ENCODE measurements at regions not wholly inside any gene's neighbourhood (a gene's known extent, or its start where the extent isn't known, plus 50 kb on each side); places are given as distances from the start of the nearest gene placed in this dataset.
A peak's percentile ranks its signal among the peaks of the same experiment; 100 is the strongest.
"Not testable (repeated sequence)": the region's sequence is repeated elsewhere in the genome, so short reads cannot be mapped to it uniquely, and the experiment has no call there.

DNA sequence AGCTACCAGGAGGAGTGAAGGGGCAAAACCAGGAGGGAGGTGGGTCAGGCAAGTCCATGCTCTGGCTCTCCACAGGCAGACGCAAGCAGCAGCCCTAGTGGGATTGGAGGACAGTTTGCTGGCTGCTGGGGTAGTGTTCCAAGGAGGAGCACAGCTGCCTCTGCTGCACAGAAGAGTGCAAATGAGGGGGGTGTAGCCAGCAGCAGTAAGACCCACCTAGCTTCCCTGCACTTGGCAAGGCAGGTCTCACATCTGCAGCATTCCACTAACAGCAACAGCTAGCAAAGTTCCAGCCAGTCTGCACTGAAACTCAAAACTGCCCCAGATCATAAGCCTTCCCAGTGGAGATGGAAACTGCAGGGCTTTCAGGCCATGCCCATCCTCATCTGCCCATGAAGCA lies 405.0 kb downstream of the UTRN start:
- H3K36me3 Mint-ChIP-seq (ENCODE audit: low read depth), result peaks cover 12% of the 10 kb centered on the region
- peaks cover 23% of the 10 kb centered on the region for H3K4me1 Mint-ChIP-seq
- no peak for DNase-seq
- no peaks in the 10 kb centered on the region for H3K27me3 Mint-ChIP-seq
- no peak overlapping the region for H3K27ac Mint-ChIP-seq
- no peak overlapping the region for H3K4me3 Mint-ChIP-seq
- no peak for ATAC-seq
- H3K9me3 ChIP-seq (ENCODE audit: control insufficient read depth, low read length, poor library complexity, severe bottlenecking), result peaks cover 13% of the 10 kb centered on the region

DNA sequence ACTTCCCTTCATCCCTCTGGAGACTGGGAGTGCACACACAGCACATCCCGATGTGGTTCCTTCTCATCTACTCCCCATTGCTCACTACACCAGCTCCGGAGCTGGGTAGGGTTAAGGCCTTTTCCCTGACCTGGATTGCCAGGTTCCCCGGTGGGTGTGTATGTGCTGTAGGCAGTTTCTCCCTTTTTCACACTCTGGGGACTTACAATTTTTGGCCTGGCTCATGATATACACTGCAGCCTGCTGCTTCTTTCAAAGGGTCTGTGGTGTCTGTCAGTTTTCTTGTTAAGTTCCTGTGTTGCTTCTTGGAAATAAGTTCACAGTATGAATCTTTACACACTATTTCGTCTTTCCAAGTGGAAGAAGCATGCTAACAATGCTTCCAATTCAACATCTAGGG lies 405.5 kb downstream of the UTRN start:
- Mint-ChIP-seq H3K4me1 (peaks cover 23% of the 10 kb centered on the region), H3K36me3 (ENCODE audit: low read depth) (peaks cover 12% of the 10 kb centered on the region), H3K4me3 (no peak overlapping the region), H3K27ac (no peak overlapping the region), H3K27me3 (no peaks in the 10 kb centered on the region)
- DNase-seq, result no peak
- H3K9me3 ChIP-seq (ENCODE audit: control insufficient read depth, low read length, poor library complexity, severe bottlenecking), result peaks cover 13% of the 10 kb centered on the region
- no peak for ATAC-seq

DNA sequence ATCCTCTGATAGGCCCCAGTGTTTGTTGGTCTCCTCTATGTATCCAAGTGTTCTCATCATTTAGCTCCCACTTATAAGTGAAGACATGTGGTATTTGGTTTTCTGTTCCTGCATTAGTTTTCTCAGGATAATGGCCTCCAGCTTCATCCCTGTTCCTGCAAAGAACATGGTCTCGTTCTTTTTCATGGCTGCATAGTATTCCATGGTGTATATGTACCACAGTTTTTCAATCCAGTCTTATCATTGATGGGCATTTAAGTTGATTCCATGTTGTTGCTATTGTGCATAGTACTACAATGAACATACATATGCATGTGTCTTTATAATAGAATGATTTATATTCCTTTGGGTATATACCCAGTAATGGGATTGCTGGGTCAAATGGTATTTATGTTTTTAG lies 406.9 kb downstream of the UTRN start:
- not testable (repeated sequence) for H3K9me3 ChIP-seq (ENCODE audit: control insufficient read depth, low read length, poor library complexity, severe bottlenecking); DNase-seq; H3K4me3 Mint-ChIP-seq; H3K27me3 Mint-ChIP-seq; ATAC-seq; H3K27ac Mint-ChIP-seq
- Mint-ChIP-seq H3K36me3 (ENCODE audit: low read depth) (peaks cover 10% of the 10 kb centered on the region), H3K4me1 (peaks cover 23% of the 10 kb centered on the region)

DNA sequence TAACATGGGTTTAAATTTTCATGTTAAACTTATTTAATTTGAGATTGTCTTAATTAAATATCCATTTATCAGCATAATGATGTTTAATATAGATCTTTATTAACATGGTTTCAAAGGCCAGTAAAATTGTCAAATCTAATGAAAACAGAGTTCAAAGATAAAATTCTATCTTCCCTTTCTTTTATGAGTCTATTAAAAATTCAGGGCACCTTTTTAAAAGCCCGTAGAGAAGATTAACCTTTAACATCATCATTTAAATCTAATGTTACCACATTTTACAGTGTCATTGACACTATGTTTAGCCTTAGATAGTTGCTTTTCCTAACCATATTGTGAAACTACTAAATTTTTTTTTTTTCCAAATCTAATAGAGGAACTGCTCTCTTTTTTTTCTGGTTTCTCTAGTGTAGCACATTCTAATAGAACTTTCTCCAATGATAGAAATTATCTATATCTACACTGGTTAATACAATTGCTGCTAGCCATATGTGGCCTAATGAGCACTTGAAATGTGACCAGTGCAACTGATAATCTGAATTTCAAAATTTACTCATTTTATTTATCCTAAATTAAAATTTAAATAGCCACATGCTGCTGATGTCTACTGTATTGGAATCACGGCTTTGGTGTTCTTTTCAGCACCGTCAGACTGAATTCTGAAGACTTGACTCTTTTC lies 410.9 kb downstream of the UTRN start:
- Mint-ChIP-seq H3K27ac (no peak overlapping the region), H3K27me3 (no peaks in the 10 kb centered on the region), H3K36me3 (ENCODE audit: low read depth) (peaks cover 4% of the 10 kb centered on the region), H3K4me3 (no peak overlapping the region), H3K4me1 (peaks cover 19% of the 10 kb centered on the region)
- H3K9me3 ChIP-seq (ENCODE audit: control insufficient read depth, low read length, poor library complexity, severe bottlenecking), result peaks cover 5% of the 10 kb centered on the region
- no peak for DNase-seq
- no peak for ATAC-seq

DNA sequence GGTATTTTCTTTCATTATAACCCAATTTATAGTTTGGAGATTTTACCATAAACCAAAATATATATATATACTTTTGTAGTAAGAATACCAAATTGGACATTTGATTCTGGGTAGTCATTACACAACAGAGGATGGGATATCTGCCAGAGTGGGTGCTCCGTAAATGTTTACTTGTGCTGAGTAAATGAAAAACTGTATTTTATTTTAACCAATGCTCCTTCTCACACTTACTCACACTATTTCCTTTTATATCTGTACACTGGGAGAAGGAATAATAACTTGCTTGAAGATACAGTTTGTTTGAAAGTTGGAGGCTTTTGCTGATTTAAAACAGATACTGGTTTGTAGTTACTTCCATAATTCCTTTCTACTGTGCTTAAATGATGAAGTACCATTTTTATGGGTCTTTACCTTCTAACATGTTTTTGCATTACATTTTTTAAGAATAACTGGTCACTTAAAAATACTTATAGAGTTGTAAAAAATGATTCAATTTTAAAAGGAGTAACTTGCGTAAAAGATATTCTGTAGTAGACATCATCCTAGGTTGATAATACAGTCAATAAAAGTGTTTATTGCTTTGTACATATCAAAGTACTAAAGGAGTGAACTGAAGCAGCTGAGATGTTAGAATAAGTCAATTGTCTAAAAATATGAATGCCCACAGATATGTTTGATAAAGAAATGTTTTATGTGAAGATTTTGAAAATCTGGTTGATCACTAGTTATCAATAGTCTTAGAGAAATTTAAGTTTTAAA lies 411.7 kb downstream of the UTRN start:
- no peaks in the 10 kb centered on the region for H3K27me3 Mint-ChIP-seq
- no peak for ATAC-seq
- peak overlapping the region; percentile 21 for H3K27ac Mint-ChIP-seq
- peaks cover 19% of the 10 kb centered on the region for H3K4me1 Mint-ChIP-seq
- peaks cover 4% of the 10 kb centered on the region for H3K36me3 Mint-ChIP-seq (ENCODE audit: low read depth)
- H3K4me3 Mint-ChIP-seq, result no peak overlapping the region
- no peak for DNase-seq
- H3K9me3 ChIP-seq (ENCODE audit: control insufficient read depth, low read length, poor library complexity, severe bottlenecking), result peaks cover 4% of the 10 kb centered on the region

DNA sequence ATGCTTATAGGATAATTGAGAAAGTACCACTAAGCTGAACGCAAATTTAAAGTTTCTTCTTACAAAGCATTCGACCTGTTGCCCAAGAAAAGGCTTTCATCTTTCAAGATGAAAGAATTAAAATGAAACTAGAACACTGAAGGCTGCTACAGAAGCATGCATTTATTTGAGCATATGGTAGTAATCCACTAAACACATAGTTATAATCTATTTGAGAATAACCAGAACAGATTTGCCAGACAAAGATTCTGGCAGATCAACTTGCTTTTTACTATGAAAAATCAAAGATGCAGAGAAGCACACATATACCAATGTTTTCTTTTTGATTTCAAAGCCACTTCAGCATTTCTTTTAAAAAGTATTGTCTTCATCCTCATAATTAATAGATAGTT lies 412.2 kb downstream of the UTRN start:
- ATAC-seq, result no peak
- peak overlapping the region; percentile 21 for H3K27ac Mint-ChIP-seq
- DNase-seq, result no peak

DNA sequence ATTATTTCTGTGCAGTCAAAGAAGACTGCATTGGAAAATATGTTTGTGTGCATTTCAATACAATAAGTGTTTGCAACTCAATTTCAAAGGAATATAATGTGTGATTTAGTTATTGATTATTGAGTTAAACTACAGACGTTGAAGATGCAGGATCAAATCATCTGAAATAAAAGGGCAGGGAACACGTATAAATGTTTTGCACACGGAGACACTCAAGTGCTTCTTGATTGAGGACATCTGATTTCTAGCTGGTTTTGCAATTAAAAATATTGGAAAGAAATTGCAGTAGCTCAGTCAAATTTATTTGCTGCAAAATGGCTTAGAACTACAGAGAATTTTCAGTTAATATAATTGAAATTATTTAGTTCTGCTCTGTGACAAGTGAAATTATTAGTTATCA lies 412.7 kb downstream of the UTRN start:
- ATAC-seq (no peak), DNase-seq (no peak)
- Mint-ChIP-seq H3K4me3 (no peak overlapping the region), H3K27me3 (no peaks in the 10 kb centered on the region), H3K36me3 (ENCODE audit: low read depth) (peaks cover 2% of the 10 kb centered on the region), H3K4me1 (peaks cover 19% of the 10 kb centered on the region), H3K27ac (no peak overlapping the region)
- H3K9me3 ChIP-seq (ENCODE audit: control insufficient read depth, low read length, poor library complexity, severe bottlenecking), result no peaks in the 10 kb centered on the region

More for the DNA sequence above, 412.2 kb downstream of the UTRN start:
- Mint-ChIP-seq H3K4me3 (no peak overlapping the region), H3K36me3 (ENCODE audit: low read depth) (peaks cover 4% of the 10 kb centered on the region), H3K27me3 (no peaks in the 10 kb centered on the region), H3K4me1 (peaks cover 19% of the 10 kb centered on the region)
- H3K9me3 ChIP-seq (ENCODE audit: control insufficient read depth, low read length, poor library complexity, severe bottlenecking), result no peaks in the 10 kb centered on the region

DNA sequence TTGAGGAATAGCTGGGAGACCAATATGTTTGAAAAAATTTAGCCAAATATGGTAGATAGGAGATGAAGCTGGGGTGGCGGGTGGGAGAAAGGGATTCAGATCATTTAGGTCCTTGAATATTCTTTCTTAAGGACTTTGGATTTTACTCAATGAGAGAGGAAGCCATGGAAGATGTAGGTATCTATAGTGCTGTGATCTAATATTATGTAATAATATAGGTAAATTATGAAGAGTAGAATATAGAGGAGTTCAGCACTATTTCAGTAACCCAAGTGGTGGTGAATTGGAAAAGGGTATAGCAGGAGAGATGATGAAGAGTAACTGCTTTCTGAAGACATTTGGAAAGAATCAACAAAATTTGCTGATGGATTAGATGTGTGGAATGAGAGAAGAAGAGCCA lies 417.6 kb downstream of the UTRN start:
- H3K9me3 ChIP-seq (ENCODE audit: control insufficient read depth, low read length, poor library complexity, severe bottlenecking), result no peaks in the 10 kb centered on the region
- no peak for ATAC-seq
- DNase-seq, result no peak
- peaks cover 3% of the 10 kb centered on the region for H3K4me1 Mint-ChIP-seq
- peaks cover 3% of the 10 kb centered on the region for H3K36me3 Mint-ChIP-seq (ENCODE audit: low read depth)
- no peak overlapping the region for H3K4me3 Mint-ChIP-seq
- no peak overlapping the region for H3K27ac Mint-ChIP-seq
- no peaks in the 10 kb centered on the region for H3K27me3 Mint-ChIP-seq

DNA sequence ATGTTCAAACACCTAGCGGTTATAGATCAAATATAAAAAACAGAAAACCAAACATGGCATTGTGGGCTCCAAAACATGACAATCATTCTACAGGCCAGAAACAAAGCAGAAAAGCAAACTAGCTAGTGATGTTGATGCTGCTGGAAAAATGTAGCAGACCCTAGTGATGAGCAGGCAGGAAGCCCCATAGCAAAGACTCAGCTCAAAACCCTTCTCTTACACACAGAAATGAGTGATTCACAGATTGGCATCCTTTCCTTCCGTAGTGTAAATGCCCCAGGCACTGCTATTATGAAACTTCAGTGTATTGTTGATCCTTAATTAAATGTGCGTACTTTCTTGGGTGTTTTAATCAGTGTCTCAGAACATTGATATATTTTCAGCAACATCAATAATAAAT lies 425.1 kb downstream of the UTRN start:
- Mint-ChIP-seq H3K4me3 (no peak overlapping the region), H3K27ac (no peak overlapping the region), H3K27me3 (no peaks in the 10 kb centered on the region), H3K36me3 (ENCODE audit: low read depth) (peaks cover 4% of the 10 kb centered on the region), H3K4me1 (peaks cover 19% of the 10 kb centered on the region)
- ATAC-seq, result no peak
- no peaks in the 10 kb centered on the region for H3K9me3 ChIP-seq (ENCODE audit: control insufficient read depth, low read length, poor library complexity, severe bottlenecking)
- DNase-seq, result no peak

DNA sequence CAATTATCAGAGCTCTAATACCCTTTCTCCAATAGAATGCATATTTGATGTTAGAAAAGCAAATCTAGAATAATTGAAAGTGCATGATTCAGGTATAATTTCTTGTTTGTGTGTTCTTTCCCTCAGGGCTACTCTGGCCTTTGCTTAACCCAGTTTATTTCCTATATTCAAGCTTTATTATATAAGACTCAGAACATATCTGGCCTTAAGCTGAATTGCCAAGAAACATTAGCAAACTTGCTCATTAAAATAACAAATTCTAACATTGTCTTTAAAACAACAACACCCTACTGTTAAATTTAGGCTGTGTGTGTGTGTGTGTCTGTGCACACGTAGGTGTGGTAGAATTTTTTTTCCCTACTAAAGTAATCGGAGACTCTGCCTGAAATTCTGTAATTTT lies 426.5 kb downstream of the UTRN start:
- Mint-ChIP-seq H3K4me1 (peaks cover 23% of the 10 kb centered on the region), H3K27me3 (no peaks in the 10 kb centered on the region), H3K4me3 (no peak overlapping the region), H3K36me3 (ENCODE audit: low read depth) (peaks cover 6% of the 10 kb centered on the region), H3K27ac (no peak overlapping the region)
- DNase-seq (no peak), ATAC-seq (no peak)
- H3K9me3 ChIP-seq (ENCODE audit: control insufficient read depth, low read length, poor library complexity, severe bottlenecking), result no peaks in the 10 kb centered on the region

DNA sequence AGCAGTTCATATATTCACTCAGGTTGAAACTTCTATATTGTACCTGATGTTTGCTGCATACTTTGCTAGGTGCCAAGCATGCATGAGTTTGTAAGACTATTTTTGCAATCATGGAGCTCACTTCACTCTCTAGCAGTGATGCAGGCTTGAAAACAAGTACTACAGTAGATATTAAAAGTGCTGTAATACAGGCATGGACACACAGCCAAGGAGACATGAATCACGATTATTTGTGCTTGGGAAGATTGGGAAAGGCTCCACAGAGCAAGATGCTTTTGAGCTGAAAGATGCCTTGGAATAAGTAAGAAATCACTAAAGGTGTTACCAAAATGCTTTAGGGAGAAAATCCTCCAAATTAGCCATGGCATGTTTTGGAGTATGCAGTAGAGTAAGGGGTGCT lies 427.4 kb downstream of the UTRN start:
- DNase-seq, result no peak
- no peaks in the 10 kb centered on the region for H3K27me3 Mint-ChIP-seq
- H3K4me3 Mint-ChIP-seq, result no peak overlapping the region
- no peak for ATAC-seq
- peaks cover 23% of the 10 kb centered on the region for H3K4me1 Mint-ChIP-seq
- no peak overlapping the region for H3K27ac Mint-ChIP-seq
- H3K36me3 Mint-ChIP-seq (ENCODE audit: low read depth), result peaks cover 6% of the 10 kb centered on the region
- no peaks in the 10 kb centered on the region for H3K9me3 ChIP-seq (ENCODE audit: control insufficient read depth, low read length, poor library complexity, severe bottlenecking)

DNA sequence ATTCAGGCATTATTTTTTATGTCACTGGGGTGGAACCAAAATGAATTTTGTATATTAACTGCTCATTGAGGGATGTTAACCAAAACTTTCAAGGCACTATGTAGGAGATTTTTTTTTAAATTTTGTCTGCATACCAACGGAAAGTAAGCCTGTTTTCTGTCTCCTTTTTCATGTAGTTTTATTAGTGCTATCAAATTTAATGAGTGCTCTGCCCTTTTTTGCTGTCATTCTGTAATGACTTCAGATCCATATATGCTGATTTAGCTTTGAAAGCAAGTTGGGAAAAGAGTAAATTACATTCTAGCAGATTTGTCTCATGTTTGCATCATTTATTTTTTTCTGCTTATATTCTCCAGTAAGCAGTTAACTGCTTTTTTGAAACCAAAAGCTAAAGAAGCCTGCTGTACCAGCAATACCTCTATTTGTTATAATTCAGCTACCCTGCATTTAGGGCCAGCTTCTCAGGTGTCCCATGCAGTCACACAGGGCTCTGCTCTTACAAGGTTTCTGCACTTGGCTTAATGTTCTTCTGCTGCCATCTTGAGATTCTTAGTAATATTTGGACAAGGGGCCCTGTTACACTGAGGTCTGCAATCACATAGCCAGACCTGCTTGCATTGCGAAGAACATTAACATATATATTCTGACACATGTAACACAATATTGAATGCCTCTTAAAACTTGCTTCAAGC lies 429.0 kb downstream of the UTRN start:
- Mint-ChIP-seq H3K4me1 (peaks cover 17% of the 10 kb centered on the region), H3K27ac (no peak overlapping the region)
- no peak for ATAC-seq

DNA sequence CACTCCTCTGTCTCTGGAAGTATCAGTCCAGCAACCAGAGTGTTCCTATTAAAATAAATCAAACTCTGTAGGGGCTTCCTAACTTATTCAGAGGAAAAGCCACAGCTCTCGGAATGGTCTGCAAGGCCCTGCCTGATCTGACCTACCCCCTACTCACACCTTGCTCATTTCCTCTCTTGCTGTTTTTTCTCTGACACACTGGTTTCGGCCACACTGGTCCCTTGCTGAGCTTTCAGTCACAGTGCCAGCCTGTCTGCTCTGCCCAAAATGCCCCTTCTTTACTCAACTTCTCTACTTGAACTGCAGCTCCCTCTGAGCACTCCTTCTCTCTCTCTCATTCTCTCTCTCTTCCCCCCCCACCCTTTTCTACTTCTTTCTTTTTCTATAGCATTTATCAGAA lies 430.2 kb downstream of the UTRN start:
- Mint-ChIP-seq H3K4me3 (no peak overlapping the region), H3K36me3 (ENCODE audit: low read depth) (peaks cover 10% of the 10 kb centered on the region), H3K27me3 (no peaks in the 10 kb centered on the region), H3K4me1 (peaks cover 20% of the 10 kb centered on the region), H3K27ac (peak overlapping the region; percentile 49)
- no peaks in the 10 kb centered on the region for H3K9me3 ChIP-seq (ENCODE audit: control insufficient read depth, low read length, poor library complexity, severe bottlenecking)
- ATAC-seq (no peak), DNase-seq (no peak)

More for the DNA sequence above, 429.0 kb downstream of the UTRN start:
- H3K4me3 Mint-ChIP-seq, result no peak overlapping the region
- no peak for DNase-seq
- no peaks in the 10 kb centered on the region for H3K9me3 ChIP-seq (ENCODE audit: control insufficient read depth, low read length, poor library complexity, severe bottlenecking)
- H3K27me3 Mint-ChIP-seq, result no peaks in the 10 kb centered on the region
- peaks cover 6% of the 10 kb centered on the region for H3K36me3 Mint-ChIP-seq (ENCODE audit: low read depth)

Data from T-helper 17 cell (primary cell).